HCT116 (cell line): ENCODE measurements at regions not wholly inside any gene's neighbourhood (a gene's known extent, or its start where the extent isn't known, plus 50 kb on each side); places are given as distances from the start of the nearest gene placed in this dataset.

Experiments
- ATAC-seq: fragments of 200-7000 bp; cut with Tn5 transposase; 2 replicates; pipeline ENCODE4 v1.9.1; 2020; ENCODE audit warnings: mild to moderate bottlenecking, moderate library complexity
- BruUV-seq: library from RNA; stranded (reverse); fragments of 400-500 nt; replicated peaks from 2 replicates; lab custom pipeline; 2021; lab: Mats Ljungman, UMichigan
- CTCF ChIA-PET: fragments of 300-600 bp; sonication (Branson Sonifier 250); formaldehyde crosslinking; loops from one replicate; lab custom pipeline; 2021; ENCODE audit warnings: antibody characterized with exemption; lab: Charles Lee
- POLR2A ChIA-PET: fragments of 300-600, 350-600 bp; sonication (Branson Sonifier 250); formaldehyde crosslinking; loops from one replicate; lab custom pipeline; 2021; ENCODE audit warnings: antibody characterized with exemption; lab: Charles Lee
- RAD21 ChIA-PET, 2 experiments: fragments of 300-600 bp; sonication (Branson Sonifier 250); formaldehyde crosslinking; loops; one replicate each; lab custom pipeline; 2023; ENCODE audit warnings: low total read pairs in 2 of 2; ENCODE audit not compliant: uncharacterized antibody in 2 of 2, unreplicated experiment in 2 of 2, low non-redundant PET in 1 of 2; lab: Charles Lee
- DNase-seq: peaks from one replicate; pipeline ENCODE4 v3.0.0-alpha.2; 2010; ENCODE audit warnings: low read depth, low spot score
- H2AFZ ChIP-seq: fragments of 200-600 bp; shearing (Covaris generic), sonication (generic); 2 replicates; pipeline ENCODE4 v1.6.1; 2017; ENCODE audit warnings: low read depth, mixed run types, mixed read lengths, antibody characterized with exemption, low read length; ENCODE audit not compliant: poor library complexity, severe bottlenecking
- H3K27ac ChIP-seq: 2 replicates; pipeline ENCODE4 v1.5.1; 2012; ENCODE audit warnings: low read depth, low read length
- H3K27me3 ChIP-seq: fragments of 200-600 bp; sonication (generic); 2 replicates; pipeline ENCODE4 v1.6.1; 2016; ENCODE audit warnings: mixed run types, low read length, mixed read lengths; ENCODE audit not compliant: insufficient read depth
- H3K36me3 ChIP-seq, 2 experiments: fragments of 200-500 bp in 1 of 2; fragments of 200-600 bp in 1 of 2; sonication (Bioruptor generic) in 1 of 2; sonication (generic) in 1 of 2; 2 replicates each; pipeline versions ENCODE4 v1.5.1 to v1.6.1; 2014 to 2016; ENCODE audit warnings: low read length in 2 of 2, inconsistent platforms in 1 of 2, mixed read lengths in 1 of 2, mixed run types in 1 of 2; ENCODE audit not compliant: insufficient read depth in 2 of 2, control insufficient read depth in 1 of 2
- H3K4me1 ChIP-seq, 2 experiments: fragments of 200-600 bp in 1 of 2; sonication (generic) in 1 of 2; 2 replicates each; pipeline versions ENCODE4 v1.5.1 to v1.6.1; 2012 to 2017; ENCODE audit warnings: low read length in 2 of 2, inconsistent platforms in 1 of 2, mild to moderate bottlenecking in 1 of 2, mixed read lengths in 1 of 2, mixed run types in 1 of 2, moderate library complexity in 1 of 2; ENCODE audit not compliant: insufficient read depth in 2 of 2, control insufficient read depth in 1 of 2
- H3K4me2 ChIP-seq: fragments of 200-600 bp; sonication (generic); 2 replicates; pipeline ENCODE4 v1.6.1; 2017; ENCODE audit warnings: mixed run types, low read length, mixed read lengths
- H3K4me3 ChIP-seq, 2 experiments: fragments of 200-600 bp in 1 of 2; sonication (generic) in 1 of 2; replicated peaks in 1 of 2; 2 replicates each; pipeline ENCODE4 v1.5.1; 2011 to 2016; ENCODE audit warnings: low read length in 2 of 2, control low read depth in 1 of 2, low read depth in 1 of 2, mild to moderate bottlenecking in 1 of 2, mixed read lengths in 1 of 2, mixed run types in 1 of 2
- H3K79me2 ChIP-seq: fragments of 200-600 bp; sonication (generic); 2 replicates; pipeline ENCODE4 v1.6.1; 2017; ENCODE audit warnings: mild to moderate bottlenecking, mixed run types, low read length, moderate library complexity, mixed read lengths; ENCODE audit not compliant: insufficient read depth
- H3K9ac ChIP-seq: fragments of 200-600 bp; sonication (generic); 2 replicates; pipeline ENCODE4 v1.6.1; 2016; ENCODE audit warnings: low read length, mixed read lengths
- H3K9me2 ChIP-seq: fragments of 200-600 bp; sonication (generic), shearing (Covaris generic); 2 replicates; pipeline ENCODE4 v1.6.1; 2017; ENCODE audit warnings: mixed run types, mild to moderate bottlenecking, moderate library complexity; ENCODE audit not compliant: insufficient read depth
- H3K9me3 ChIP-seq, 2 experiments: fragments of 200-500 bp in 1 of 2; fragments of 200-600 bp in 1 of 2; sonication (Bioruptor generic) in 1 of 2; sonication (generic) in 1 of 2; 2 replicates each; pipeline ENCODE4 v1.6.1; 2014 to 2017; ENCODE audit warnings: low read length in 2 of 2, mixed read lengths in 2 of 2, inconsistent platforms in 1 of 2, low read depth in 1 of 2, mild to moderate bottlenecking in 1 of 2, mixed run types in 1 of 2, moderate library complexity in 1 of 2; ENCODE audit not compliant: control insufficient read depth in 1 of 2, insufficient read depth in 1 of 2
- H4K20me1 ChIP-seq: fragments of 200-600 bp; sonication (generic), shearing (Covaris generic); 2 replicates; pipeline ENCODE4 v1.6.1; 2017; ENCODE audit warnings: mixed run types, mild to moderate bottlenecking, moderate library complexity; ENCODE audit not compliant: insufficient read depth
- ATF3 ChIP-seq: IDR thresholded peaks from 2 replicates; pipeline ENCODE4 v1.6.1; 2012
- CBX3 ChIP-seq: IDR thresholded peaks from 2 replicates; pipeline ENCODE4 v1.6.1; 2012; ENCODE audit warnings: low read depth
- CEBPB ChIP-seq: IDR thresholded peaks from 2 replicates; pipeline ENCODE4 v1.6.1; 2012; ENCODE audit warnings: low read depth
- EGR1 ChIP-seq: IDR thresholded peaks from 2 replicates; pipeline ENCODE4 v1.6.1; 2012; ENCODE audit warnings: low read depth
- EZH2phosphoT487 ChIP-seq: fragments of 200-600 bp; IDR thresholded peaks from 2 replicates; pipeline ENCODE4 v1.6.1; 2018; ENCODE audit warnings: antibody characterized with exemption, borderline replicate concordance
- MAX ChIP-seq: IDR thresholded peaks from 2 replicates; pipeline ENCODE4 v1.6.1; 2012
- POLR2A ChIP-seq: IDR thresholded peaks from 2 replicates; pipeline ENCODE4 v1.7.0; 2011; ENCODE audit warnings: borderline replicate concordance; ENCODE audit not compliant: insufficient read depth, insufficient read length; ENCODE audit errors: extremely low read depth
- POLR2AphosphoS5 ChIP-seq: IDR thresholded peaks from 2 replicates; pipeline ENCODE4 v1.6.1; 2011; ENCODE audit warnings: mild to moderate bottlenecking, low read depth, low read length, moderate library complexity
- RAD21 ChIP-seq: IDR thresholded peaks from 2 replicates; pipeline ENCODE4 v1.6.1; 2012; ENCODE audit warnings: low read depth, mild to moderate bottlenecking
- SP1 ChIP-seq: IDR thresholded peaks from 2 replicates; pipeline ENCODE4 v1.6.1; 2012; ENCODE audit warnings: low read depth
- TCF7L2 ChIP-seq: IDR thresholded peaks from 2 replicates; pipeline ENCODE4 v1.7.0; 2011; ENCODE audit warnings: borderline replicate concordance, inconsistent platforms; ENCODE audit not compliant: insufficient read depth, insufficient read length; ENCODE audit errors: extremely low read depth
- YY1 ChIP-seq: IDR thresholded peaks from 2 replicates; pipeline ENCODE4 v1.6.1; 2011; ENCODE audit warnings: low read length, low read depth, moderate library complexity, mild to moderate bottlenecking; ENCODE audit not compliant: insufficient replicate concordance; ENCODE audit errors: extremely low read depth
- ZBTB33 ChIP-seq: IDR thresholded peaks from 2 replicates; pipeline ENCODE4 v1.6.1; 2011; ENCODE audit warnings: mild to moderate bottlenecking, low read length, moderate library complexity; ENCODE audit not compliant: insufficient replicate concordance; ENCODE audit errors: extremely low read depth
- ZFX ChIP-seq: fragments of 450-650 bp; IDR thresholded peaks from 2 replicates; pipeline ENCODE4 v1.6.1; 2017
- ZNF274 ChIP-seq: fragments of 200-500 bp; sonication (Bioruptor generic); IDR thresholded peaks from 2 replicates; pipeline ENCODE4 v1.6.1; 2014; ENCODE audit warnings: mild to moderate bottlenecking, low read depth, low read length, inconsistent platforms
- intact Hi-C: fragments of 100-400 bp; cut with micrococcal nuclease; formaldehyde crosslinking; loops from 2 replicates; pipeline ENCODE4 v1.10.0; 2022
- TF ChIP-seq, protein P1 (sequence below), 3 experiments: fragments of 200-600 bp in 1 of 3; sonication (generic) in 1 of 3; IDR thresholded peaks in 2 of 3; conservative IDR thresholded peaks in 1 of 3; 2 replicates each; pipeline ENCODE4 v1.5.1; 2012 to 2017; ENCODE audit warnings: low read depth in 2 of 3, low read length in 2 of 3, antibody characterized with exemption in 1 of 3, borderline replicate concordance in 1 of 3, control low read depth in 1 of 3, mild to moderate bottlenecking in 1 of 3, mixed read lengths in 1 of 3, mixed run types in 1 of 3, moderate library complexity in 1 of 3; ENCODE audit not compliant: insufficient read depth in 1 of 3

DNA sequence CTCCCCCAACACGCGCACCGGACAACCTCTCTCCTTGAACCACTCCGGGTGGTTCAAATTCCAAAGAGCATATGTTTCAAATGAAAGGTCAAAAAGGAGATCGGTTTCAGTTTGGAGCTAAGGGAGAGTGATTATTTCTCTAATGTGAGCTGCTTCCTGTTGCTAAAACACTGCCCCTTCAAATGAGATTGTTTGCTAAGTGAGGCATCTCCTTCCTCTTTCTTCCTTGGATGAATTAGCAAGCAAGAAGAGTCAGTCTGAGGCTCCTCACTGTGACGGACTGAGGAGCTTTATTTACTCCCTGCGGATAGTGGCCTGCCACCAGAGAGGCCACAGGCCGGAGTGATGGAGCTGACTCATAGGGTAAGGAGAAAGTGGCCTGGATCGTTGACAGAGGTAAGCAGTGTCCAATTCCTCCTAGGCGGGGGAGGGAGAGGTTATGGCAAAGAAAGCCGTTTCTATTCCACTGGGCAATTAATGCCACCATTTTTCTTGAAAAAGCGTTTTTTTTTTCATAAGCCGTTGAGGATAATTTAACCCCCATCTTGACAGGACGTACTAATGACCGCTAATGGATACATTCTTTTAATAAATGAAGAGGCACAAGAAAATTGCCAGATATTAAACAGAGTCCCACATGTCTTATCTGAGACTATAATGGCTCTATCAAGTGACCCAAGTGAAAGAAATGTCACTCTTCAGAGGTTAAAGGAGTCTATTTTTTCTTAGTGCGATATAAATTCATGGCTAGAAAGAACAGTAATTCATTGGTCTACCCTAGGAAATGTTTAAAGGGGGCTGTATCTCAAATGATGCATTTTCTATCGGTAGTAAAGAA lies 167.0 kb upstream of the ANKRD28 start:
- TF ChIP-seq CEBPB (no peak), TCF7L2 (no peak), EZH2phosphoT487 (no peak), YY1 (no peak), EGR1 (no peak), ZBTB33 (no peak), ZNF274 (no peak), ZFX (no peak), POLR2AphosphoS5 (no peak), ATF3 (no peak), SP1 (no peak), CBX3 (no peak), MAX (no peak), POLR2A (no peak), RAD21 (no peak)
- TF ChIP-seq, protein P1, sequence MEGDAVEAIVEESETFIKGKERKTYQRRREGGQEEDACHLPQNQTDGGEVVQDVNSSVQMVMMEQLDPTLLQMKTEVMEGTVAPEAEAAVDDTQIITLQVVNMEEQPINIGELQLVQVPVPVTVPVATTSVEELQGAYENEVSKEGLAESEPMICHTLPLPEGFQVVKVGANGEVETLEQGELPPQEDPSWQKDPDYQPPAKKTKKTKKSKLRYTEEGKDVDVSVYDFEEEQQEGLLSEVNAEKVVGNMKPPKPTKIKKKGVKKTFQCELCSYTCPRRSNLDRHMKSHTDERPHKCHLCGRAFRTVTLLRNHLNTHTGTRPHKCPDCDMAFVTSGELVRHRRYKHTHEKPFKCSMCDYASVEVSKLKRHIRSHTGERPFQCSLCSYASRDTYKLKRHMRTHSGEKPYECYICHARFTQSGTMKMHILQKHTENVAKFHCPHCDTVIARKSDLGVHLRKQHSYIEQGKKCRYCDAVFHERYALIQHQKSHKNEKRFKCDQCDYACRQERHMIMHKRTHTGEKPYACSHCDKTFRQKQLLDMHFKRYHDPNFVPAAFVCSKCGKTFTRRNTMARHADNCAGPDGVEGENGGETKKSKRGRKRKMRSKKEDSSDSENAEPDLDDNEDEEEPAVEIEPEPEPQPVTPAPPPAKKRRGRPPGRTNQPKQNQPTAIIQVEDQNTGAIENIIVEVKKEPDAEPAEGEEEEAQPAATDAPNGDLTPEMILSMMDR (IDR thresholded peaks at IDR 0.05 in 2 of 3, conservative IDR thresholded peaks at IDR 0.05 in 1 of 3; ENCODE audit: borderline replicate concordance in 1 of 3, insufficient read depth in 1 of 3, low read depth in 2 of 3, low read length in 2 of 3), result no peak
- Histone ChIP-seq H3K9me2 (no peaks in the 10 kb centered on the region), H3K79me2 (no peaks in the 10 kb centered on the region), H3K9me3 (no peaks in the 10 kb centered on the region), H3K9ac (no peak overlapping the region), H3K27ac (no peak overlapping the region), H3K36me3 (no peaks in the 10 kb centered on the region), H3K4me3 (no peak overlapping the region), H3K4me2 (no peak overlapping the region), H3K27me3 (no peaks in the 10 kb centered on the region), H4K20me1 (no peaks in the 10 kb centered on the region), H3K4me1 (no peaks in the 10 kb centered on the region), H2AFZ (no peak overlapping the region)
- POLR2A ChIA-PET, result no interaction called here
- intact Hi-C loops, result no loop called here
- CTCF ChIA-PET, result interaction anchor here (0.9 kb wide), 1 partner anchor 11 kb away, joined by 4 read pairs; no protein-coding TSS in a partner anchor
- RAD21 ChIA-PET, result no interaction called here
- ATAC-seq, result no peak
- no TSS peak for BruUV-seq
- DNase-seq, result no peak
